Vagina (tissue), 2 donors: ENCODE measurements at regions not wholly inside any gene's neighbourhood (a gene's known extent, or its start where the extent isn't known, plus 50 kb on each side); places are given as distances from the start of the nearest gene placed in this dataset.

Experiments
- POLR2A ChIP-seq, 2 donors: fragments of 450-650 bp; IDR thresholded peaks; one replicate each; pipeline ENCODE4 v1.6.1; 2017; ENCODE audit warnings: antibody characterized with exemption in 2 of 2, mild to moderate bottlenecking in 2 of 2, moderate library complexity in 2 of 2
- POLR2AphosphoS5 ChIP-seq, 2 donors: sonication (generic); formaldehyde crosslinking; IDR thresholded peaks; one replicate each; pipeline ENCODE4 v1.9.0; 2017; ENCODE audit warnings: antibody characterized with exemption in 2 of 2, mild to moderate bottlenecking in 2 of 2, low read depth in 1 of 2; ENCODE audit not compliant: insufficient read depth in 1 of 2
- TF ChIP-seq, protein P1 (sequence below), 3 experiments: fragments of 450-650 bp in 2 of 3; fragments of 200-600 bp in 1 of 3; sonication (generic) in 1 of 3; IDR thresholded peaks; one replicate each; pipeline ENCODE4 v1.5.1; 2017 to 2019; ENCODE audit warnings: antibody characterized with exemption in 3 of 3, mild to moderate bottlenecking in 2 of 3, moderate library complexity in 2 of 3

DNA sequence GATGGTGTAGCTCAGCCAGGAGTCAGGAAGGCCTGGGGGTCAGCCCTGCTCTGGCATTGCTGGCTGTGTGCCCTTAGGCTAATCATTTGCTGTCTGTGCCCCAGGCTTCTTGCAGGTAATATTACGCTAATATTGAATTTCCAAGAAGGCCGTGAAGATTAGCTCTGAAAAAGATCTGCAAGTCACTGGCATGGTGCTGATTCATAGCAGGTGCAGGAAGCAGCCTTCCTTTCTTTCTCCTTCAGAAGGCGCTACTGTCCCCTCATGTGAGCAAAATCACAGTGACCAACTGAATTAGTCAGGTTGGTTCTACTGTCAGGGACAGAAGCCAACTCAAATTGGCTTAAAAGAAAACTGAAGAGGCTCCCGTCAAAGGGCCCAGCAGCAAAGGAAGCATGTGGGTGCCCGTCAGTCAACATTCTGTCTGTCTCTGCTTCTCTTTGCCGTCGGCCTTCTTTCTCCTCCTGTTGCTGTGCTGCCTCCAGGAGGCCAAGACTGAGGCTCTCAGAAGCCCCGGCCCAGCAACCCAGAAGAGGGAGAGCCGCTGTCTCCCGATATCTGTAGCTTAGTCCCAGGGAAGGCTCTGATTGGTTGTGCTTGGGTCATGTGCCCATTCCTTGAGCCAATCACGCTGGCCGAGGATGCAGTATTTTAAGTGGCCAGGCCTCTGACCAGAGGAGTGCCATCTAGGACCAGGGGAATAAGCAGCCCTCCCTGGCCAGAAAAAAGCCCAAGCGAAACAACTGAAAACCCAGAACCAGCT is 67.8 kb upstream of the NEURL1B start:
- TF ChIP-seq, protein P1, sequence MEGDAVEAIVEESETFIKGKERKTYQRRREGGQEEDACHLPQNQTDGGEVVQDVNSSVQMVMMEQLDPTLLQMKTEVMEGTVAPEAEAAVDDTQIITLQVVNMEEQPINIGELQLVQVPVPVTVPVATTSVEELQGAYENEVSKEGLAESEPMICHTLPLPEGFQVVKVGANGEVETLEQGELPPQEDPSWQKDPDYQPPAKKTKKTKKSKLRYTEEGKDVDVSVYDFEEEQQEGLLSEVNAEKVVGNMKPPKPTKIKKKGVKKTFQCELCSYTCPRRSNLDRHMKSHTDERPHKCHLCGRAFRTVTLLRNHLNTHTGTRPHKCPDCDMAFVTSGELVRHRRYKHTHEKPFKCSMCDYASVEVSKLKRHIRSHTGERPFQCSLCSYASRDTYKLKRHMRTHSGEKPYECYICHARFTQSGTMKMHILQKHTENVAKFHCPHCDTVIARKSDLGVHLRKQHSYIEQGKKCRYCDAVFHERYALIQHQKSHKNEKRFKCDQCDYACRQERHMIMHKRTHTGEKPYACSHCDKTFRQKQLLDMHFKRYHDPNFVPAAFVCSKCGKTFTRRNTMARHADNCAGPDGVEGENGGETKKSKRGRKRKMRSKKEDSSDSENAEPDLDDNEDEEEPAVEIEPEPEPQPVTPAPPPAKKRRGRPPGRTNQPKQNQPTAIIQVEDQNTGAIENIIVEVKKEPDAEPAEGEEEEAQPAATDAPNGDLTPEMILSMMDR (IDR thresholded peaks at IDR 0.05), result no peak
- TF ChIP-seq POLR2A (IDR thresholded peaks at IDR 0.05), result no peak
- TF ChIP-seq POLR2AphosphoS5 (IDR thresholded peaks at IDR 0.05; ENCODE audit: insufficient read depth in 1 of 2, low read depth in 1 of 2), result no peak
